ENCODE measurements at regions not wholly inside any gene's neighbourhood (a gene's known extent, or its start where the extent isn't known, plus 50 kb on each side); places are given as distances from the start of the nearest gene placed in this dataset.

DNA sequence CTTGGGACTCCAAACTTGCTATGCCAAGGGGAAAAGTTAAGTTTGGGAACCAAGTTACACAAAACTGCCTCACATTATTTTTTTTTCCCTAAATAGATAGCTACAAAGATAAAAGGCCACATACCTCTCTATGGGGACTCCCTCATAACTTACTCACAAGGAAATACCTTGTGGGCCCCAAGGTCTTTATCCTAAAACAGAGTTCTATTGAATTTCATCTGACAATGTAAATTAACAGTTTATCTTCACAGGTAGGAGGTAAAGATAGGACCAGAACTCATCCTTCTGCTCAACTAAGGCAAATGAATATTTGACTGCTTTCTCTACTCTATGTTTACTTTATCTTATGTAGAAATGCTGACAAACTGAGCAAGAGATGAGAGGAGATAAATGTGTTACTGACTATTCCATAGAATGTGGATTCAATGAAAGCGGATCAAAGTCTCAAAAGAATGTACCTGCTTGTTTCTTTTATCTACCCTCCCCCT lies 1278.0 kb downstream of the OTOL1 start:
- TF ChIP-seq, protein P1, sequence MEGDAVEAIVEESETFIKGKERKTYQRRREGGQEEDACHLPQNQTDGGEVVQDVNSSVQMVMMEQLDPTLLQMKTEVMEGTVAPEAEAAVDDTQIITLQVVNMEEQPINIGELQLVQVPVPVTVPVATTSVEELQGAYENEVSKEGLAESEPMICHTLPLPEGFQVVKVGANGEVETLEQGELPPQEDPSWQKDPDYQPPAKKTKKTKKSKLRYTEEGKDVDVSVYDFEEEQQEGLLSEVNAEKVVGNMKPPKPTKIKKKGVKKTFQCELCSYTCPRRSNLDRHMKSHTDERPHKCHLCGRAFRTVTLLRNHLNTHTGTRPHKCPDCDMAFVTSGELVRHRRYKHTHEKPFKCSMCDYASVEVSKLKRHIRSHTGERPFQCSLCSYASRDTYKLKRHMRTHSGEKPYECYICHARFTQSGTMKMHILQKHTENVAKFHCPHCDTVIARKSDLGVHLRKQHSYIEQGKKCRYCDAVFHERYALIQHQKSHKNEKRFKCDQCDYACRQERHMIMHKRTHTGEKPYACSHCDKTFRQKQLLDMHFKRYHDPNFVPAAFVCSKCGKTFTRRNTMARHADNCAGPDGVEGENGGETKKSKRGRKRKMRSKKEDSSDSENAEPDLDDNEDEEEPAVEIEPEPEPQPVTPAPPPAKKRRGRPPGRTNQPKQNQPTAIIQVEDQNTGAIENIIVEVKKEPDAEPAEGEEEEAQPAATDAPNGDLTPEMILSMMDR (IDR thresholded peaks at IDR 0.05; ENCODE audit: insufficient read depth, low read depth, low read length): no peak
- TF ChIP-seq EZH2 (IDR thresholded peaks at IDR 0.05; ENCODE audit: insufficient read depth, low read length): no peak
